GM18502 (cell line): ENCODE measurements at regions not wholly inside any gene's neighbourhood (a gene's known extent, or its start where the extent isn't known, plus 50 kb on each side); places are given as distances from the start of the nearest gene placed in this dataset.
"Not testable (repeated sequence)": the region's sequence is repeated elsewhere in the genome, so short reads cannot be mapped to it uniquely, and the experiment has no call there.

Source experiments
- ATAC-seq: cut with Tn5 transposase; IDR thresholded peaks from one replicate; pipeline ENCODE4 v1.9.1; 2021; ENCODE audit warnings: mild to moderate bottlenecking; ENCODE audit not compliant: unreplicated experiment, poor library complexity

DNA sequence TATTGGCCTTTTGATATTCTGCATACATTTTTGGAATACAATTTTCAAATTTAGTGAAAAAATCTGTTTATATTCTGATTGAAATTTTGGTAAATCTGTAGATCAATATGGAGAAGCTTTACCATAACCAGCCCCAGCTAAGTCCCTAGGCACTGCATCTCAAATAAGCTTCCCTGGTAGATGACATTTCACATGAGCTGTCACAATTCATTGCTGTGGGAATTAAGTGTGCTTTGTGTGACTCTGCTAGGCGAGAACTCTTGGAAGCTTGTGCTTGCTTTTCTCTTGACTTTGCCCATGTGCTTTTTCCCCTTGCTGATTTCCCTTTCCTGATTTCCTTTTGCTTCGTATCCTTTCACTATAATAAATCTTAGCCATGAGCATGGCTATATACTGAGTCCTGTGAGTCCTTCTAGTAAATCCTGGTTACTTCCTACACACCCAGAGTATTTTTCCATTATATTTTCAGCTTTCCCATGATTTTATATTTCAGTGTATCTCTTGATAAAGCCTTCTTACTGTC is 166.5 kb upstream of the MMS22L start:
- no peak for ATAC-seq

DNA sequence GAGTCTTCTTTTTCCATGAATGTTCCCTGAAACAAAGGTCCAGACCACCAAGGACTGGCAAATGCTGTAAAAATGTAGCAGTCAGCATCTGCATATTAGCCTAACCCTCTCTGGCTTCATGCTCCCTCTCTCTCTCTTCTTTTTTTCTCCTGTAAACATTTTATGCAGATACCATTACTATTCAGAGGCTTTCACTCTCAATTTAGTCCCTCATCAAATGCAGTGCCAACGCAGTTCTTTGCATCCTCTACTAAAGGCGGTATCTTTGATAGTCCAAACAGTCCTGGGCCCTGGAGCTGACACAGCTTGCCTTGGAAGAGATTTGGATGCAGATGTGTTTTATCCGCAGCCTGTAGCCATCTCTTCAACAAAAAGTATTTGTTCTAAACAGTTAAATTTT is 167.1 kb upstream of the MMS22L start:
- ATAC-seq: no peak

DNA sequence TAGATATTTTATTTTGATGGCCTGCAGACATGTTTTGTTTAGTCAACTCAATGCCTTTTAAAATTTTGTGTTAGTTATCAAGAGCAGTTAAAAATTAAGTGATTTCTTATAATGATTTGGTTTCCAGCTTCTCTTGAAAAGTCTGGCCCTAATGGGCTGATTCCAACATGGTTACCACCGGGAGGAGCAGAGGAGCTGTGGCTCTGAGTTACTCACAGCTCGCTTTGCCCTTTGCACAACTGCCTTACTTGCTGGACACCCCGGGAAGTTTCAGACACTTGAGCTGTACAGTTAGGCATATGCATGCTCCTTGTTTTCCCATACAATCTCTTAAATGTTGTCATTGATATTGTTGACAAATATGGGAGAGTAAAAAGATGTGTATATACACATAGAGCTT is 173.1 kb upstream of the MMS22L start:
- ATAC-seq: no peak

DNA sequence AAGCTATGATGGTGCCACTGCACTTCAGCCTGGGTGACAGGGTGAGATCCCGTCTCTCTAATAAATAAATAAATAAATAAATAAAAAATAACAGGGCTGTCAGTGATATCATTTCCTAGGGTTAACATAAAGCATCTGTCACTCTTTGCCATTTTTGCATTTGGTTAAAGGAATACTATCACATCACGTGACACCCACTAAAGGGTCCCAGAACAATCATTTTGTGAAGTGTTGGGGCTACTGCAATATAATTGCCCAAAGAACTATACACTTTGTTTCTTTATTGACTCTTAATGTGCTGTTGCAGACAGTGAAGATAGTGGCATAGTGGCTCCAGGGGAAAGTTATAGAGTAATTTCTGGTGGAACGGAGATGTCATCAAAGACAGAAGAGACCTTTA is 176.5 kb upstream of the MMS22L start:
- ATAC-seq: no peak

GRCh38 chr6:97459986-97460385 is 177.0 kb upstream of the MMS22L start:
- no peak for ATAC-seq

GRCh38 chr6:97460394-97461080 is 177.5 kb upstream of the MMS22L start:
- no peak for ATAC-seq

DNA sequence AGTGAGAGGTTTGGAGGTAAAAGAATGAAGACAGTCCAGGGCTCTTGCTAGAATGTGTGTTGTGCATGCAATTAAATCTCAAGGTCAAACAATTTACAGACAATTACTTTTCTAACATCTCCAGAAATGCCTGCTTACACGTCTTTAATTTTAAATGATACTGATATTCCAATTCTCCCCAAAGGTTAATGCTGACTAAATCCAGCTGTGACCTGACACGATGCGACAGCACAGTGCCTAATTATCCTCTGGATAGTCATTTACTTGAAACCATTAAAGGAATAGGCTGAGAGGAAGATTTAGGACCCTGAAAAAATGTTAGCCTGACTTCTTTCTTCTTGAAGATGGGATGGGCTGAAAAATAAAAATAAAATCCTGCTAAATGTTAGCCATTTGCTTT is 178.2 kb upstream of the MMS22L start:
- no peak for ATAC-seq

DNA sequence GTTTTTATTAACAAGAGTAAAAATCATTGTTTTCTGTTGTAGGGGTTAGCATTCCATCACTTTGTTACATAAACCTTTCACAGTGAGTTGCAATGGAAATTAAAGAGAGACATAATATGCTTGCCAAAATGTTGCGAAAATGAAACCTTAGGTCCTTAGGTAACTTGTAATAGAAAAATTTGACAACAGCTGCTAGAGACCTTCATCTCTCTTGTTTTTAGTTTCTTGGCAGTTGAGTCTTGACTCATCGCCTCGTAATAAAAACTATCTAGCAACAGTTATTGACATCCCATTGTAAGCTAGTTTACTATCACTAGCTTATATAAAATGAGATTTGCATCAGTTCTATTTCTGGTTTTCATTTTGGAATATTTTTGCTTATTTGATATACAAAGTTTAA is 179.0 kb upstream of the MMS22L start:
- ATAC-seq: no peak

DNA sequence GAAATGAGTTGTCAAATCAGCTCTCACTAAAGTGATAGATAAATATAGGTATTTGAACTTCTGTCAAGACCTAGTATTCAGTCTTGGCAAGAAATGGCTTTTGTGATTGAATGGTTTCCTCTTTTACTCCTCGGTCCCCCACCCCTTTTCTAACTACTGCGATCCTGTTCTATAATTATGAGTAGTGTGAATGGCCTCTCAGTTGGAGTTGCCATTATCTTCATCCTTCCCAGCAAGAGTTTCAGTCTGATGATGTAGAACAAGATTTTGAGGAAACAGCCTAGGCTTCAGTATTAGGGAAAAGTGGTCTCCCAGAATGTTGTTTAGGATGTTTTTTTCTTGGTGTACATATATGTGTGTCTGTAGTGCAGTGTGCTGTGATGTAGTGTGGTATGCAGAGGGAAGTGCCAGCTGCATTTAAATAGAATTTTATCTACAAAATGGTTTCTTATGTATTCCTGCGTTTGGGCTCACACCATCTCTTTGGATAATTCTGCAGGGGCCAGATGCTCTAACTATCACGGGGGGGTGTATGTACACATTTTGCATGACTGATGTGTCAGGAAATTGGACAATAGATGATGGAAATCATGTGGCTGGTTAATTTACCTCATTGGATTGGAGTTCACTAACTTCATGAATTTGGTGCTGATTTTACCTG is 180.1 kb upstream of the MMS22L start:
- ATAC-seq: no peak

GRCh38 chr6:97465877-97466561 is 183.0 kb upstream of the MMS22L start:
- no peak for ATAC-seq

DNA sequence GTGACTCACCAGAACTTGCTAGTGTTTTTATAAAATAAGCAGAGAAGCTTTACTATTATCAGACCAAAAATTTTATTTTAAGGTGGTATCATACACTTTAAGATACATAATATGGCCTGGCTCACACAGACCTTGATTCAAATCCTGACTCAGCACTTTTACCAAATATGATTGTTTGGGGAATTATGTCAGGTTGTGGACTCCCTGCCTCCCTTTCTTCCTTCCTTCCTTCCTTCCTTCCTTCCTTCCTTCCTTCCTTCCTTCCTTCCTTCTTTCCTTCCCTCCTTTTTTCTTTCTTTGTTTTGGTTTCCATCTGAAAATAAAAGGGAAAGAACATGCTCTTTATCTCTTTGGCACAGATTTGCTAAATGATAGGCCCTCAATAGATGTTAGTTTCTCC is 186.0 kb upstream of the MMS22L start:
- no peak for ATAC-seq

- no peak for ATAC-seq
Observed at GRCh38 chr6:97469451-97469850, 186.4 kb upstream of the MMS22L start.

GRCh38 chr6:97470322-97470721 is 187.3 kb upstream of the MMS22L start:
- no peak for ATAC-seq

- no peak for ATAC-seq
Observed at GRCh38 chr6:97473979-97474378, 191.0 kb upstream of the MMS22L start.

DNA sequence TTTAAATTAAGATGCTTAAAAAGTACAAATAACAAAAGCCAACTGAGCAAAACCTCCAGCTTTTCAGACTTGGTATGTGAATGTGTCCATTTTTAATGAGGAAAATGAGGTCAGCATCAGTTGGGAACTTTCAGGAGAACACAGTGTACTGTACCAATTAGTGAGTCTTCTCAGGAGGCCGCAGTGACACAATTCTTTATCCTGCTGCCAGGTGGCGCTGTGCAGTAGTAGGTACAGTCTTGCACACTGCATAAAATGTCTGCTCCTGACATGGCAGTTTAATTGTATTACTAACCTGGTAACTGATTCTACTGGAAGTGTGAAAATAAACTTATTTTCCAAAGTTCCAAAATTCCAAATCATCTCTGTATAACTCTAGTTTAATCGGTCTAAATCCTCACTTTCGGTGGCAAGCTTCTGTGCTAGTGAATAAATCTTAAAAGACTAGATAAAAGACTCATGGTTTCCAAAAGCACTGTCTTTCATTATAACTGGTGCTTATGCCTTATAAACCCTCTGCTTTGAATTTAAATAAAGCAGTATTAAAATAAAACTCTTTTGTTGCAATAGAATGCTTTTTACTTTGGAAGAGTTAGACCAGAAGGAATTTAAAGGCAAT is 214.8 kb upstream of the MMS22L start:
- ATAC-seq: peak; percentile 99

DNA sequence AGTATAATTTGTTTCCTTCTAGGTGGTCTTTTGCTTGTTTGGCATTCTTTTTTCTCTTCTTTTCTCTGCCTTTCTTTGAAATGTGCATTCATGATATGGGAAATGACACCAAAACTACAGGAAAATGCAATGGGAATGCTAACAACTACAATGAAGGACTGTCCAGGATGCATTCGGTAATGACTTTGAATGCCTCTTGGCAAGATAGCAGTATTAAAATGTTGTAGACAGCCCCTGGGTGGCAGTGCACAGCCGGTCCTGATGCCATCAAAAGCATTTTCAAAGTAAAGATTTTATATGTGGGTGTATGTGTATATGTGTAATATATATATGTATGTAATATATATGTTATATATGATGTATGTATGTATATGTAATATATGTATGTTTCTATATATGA is 218.8 kb upstream of the MMS22L start:
- ATAC-seq: no peak

GRCh38 chr6:97508646-97509045 is 225.6 kb upstream of the MMS22L start:
- no peak for ATAC-seq

DNA sequence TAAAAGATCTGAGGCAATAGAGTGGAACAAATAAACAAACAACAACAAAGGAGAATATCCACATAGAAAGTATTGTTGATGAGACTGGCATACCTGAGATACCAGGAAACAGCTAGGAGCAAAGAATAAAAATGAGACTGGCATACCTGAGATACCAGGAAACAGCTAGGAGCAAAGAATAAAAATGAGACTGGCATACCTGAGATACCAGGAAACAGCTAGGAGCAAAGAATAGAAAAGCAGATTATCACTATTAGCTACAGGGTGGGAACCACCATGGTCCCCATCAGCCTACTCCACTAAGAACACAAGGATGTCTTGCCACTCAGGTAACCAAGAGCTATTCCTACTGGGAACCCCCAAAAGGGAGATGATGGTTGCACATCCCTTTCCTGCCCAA is 230.2 kb upstream of the MMS22L start:
- ATAC-seq: not testable (repeated sequence)

GRCh38 chr6:97524811-97525210 is 241.8 kb upstream of the MMS22L start:
- no peak for ATAC-seq

DNA sequence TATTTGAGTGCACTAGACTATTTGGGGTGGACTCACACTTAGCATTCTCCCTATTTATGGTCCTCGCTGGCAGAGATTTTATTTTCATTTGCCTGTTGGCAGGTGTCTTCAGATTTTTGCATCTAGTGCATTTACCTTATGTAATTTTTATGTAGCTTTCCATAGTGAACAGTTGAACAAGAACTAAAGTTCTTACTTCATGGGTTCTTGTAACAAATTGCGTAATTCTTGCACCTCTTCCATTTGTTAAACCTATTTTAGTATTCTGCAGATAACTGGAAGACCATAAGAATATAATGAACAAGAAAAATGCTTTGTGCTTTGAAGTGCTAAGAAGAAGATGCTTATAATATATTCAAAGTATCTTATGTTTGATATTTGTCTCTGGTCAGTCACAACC is 252.8 kb upstream of the MMS22L start:
- no peak for ATAC-seq

DNA sequence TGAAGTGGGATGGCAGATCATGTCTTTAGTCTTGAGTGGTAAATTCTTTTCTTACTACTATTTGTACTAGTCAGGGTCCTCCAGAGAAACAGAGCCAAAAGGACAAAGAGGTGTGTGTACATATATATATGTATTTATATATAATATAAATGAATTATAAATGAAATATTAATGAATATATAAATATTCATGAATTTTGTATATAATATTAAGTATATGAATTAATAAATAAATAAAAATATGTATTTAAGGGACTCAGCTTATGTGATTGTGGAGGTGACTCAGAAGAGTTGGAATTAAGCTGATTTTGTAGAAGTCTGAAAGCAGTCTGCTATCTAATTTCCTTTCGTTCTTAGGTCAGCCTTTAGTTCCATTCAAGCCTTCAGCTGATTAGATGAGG is 265.3 kb upstream of the MMS22L start:
- ATAC-seq: no peak
